ENCODE measurements at regions not wholly inside any gene's neighbourhood (a gene's known extent, or its start where the extent isn't known, plus 50 kb on each side); places are given as distances from the start of the nearest gene placed in this dataset.

DNA sequence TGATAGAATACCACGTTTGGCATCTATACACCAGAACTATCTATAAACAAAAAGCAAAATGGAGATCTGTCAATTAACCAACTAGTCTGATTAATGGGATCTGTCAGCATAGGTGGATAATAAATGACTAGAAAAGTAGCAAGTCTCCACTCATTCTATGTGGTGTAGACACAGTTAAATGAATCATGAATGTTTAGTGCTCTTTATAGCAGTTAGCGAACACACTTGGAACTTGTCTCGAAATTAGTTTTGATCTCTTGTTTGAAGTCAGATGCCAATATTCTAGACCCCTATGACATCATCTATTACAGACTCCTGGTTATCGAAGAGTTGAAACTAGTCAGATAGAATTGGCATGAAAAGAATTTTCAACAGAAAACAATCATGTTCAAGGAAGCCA, 259.7 kb downstream of the AHR start:
- TF ChIP-seq, protein P1, sequence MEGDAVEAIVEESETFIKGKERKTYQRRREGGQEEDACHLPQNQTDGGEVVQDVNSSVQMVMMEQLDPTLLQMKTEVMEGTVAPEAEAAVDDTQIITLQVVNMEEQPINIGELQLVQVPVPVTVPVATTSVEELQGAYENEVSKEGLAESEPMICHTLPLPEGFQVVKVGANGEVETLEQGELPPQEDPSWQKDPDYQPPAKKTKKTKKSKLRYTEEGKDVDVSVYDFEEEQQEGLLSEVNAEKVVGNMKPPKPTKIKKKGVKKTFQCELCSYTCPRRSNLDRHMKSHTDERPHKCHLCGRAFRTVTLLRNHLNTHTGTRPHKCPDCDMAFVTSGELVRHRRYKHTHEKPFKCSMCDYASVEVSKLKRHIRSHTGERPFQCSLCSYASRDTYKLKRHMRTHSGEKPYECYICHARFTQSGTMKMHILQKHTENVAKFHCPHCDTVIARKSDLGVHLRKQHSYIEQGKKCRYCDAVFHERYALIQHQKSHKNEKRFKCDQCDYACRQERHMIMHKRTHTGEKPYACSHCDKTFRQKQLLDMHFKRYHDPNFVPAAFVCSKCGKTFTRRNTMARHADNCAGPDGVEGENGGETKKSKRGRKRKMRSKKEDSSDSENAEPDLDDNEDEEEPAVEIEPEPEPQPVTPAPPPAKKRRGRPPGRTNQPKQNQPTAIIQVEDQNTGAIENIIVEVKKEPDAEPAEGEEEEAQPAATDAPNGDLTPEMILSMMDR (conservative IDR thresholded peaks at IDR 0.05; ENCODE audit: low read length) = no peak
- TF ChIP-seq EZH2phosphoT487 (IDR thresholded peaks at IDR 0.05; ENCODE audit: borderline replicate concordance) = no peak

Measured in Loucy (cell line).